ENCODE measurements at regions not wholly inside any gene's neighbourhood (a gene's known extent, or its start where the extent isn't known, plus 50 kb on each side); places are given as distances from the start of the nearest gene placed in this dataset.
"Not testable (repeated sequence)": the region's sequence is repeated elsewhere in the genome, so short reads cannot be mapped to it uniquely, and the experiment has no call there.

- peaks cover 9 to 26% of the 10 kb centered on the region in 2 donors for H3K27me3 Mint-ChIP-seq (ENCODE audit: low read depth in 2 of 2)
- intact Hi-C loops (cut with micrococcal nuclease), result no loop called here
- WGBS (ENCODE audit: insufficient coverage), result 100% methylated on average over 1 of the region's 3 CpGs
- H3K27ac Mint-ChIP-seq, result no peak overlapping the region
- DNase-seq, result no peak
- Histone ChIP-seq H3K27ac (ENCODE audit: low read length) (no peak overlapping the region), H3K4me3 (ENCODE audit: low read length) (no peak overlapping the region), H3K36me3 (ENCODE audit: control insufficient read depth, insufficient read depth, low read length) (no peaks in the 10 kb centered on the region), H3K27me3 (ENCODE audit: control insufficient read depth, insufficient read depth, low read length) (peaks cover 2% of the 10 kb centered on the region), H3K9me3 (ENCODE audit: control insufficient read depth, insufficient read depth, low read length) (no peaks in the 10 kb centered on the region), H3K4me1 (ENCODE audit: control insufficient read depth, insufficient read depth, low read length) (no peaks in the 10 kb centered on the region)
- no peak for ATAC-seq
- peaks cover 10% of the 10 kb centered on the region for H3K36me3 Mint-ChIP-seq
- H3K4me1 Mint-ChIP-seq, result no peaks in the 10 kb centered on the region
- peaks cover 0 to 2% of the 10 kb centered on the region in 2 donors for H3K9me3 Mint-ChIP-seq
- no peak for TF ChIP-seq CTCF (IDR thresholded peaks at IDR 0.05)
- no peak overlapping the region for H3K4me3 Mint-ChIP-seq
These were observed 57.8 kb upstream of the TPP2 start for GRCh38 chr13:102538938-102539337.

GRCh38 chr13:102536695-102537485 lies 59.9 kb upstream of the TPP2 start:
- Mint-ChIP-seq H3K9me3 (peaks cover 0 to 2% of the 10 kb centered on the region in 2 donors), H3K27me3 (ENCODE audit: low read depth in 2 of 2) (peaks cover 8 to 11% of the 10 kb centered on the region in 2 donors), H3K4me1 (no peaks in the 10 kb centered on the region), H3K36me3 (peaks cover 1% of the 10 kb centered on the region), H3K4me3 (no peak overlapping the region), H3K27ac (no peak overlapping the region)
- no peak overlapping the region for H3K4me3 ChIP-seq (ENCODE audit: low read length)
- intact Hi-C loops (cut with micrococcal nuclease), result no loop called here
- H3K27ac ChIP-seq (ENCODE audit: low read length), result no peak overlapping the region
- peaks cover 2% of the 10 kb centered on the region for H3K27me3 ChIP-seq (ENCODE audit: control insufficient read depth, insufficient read depth, low read length)
- no peaks in the 10 kb centered on the region for H3K9me3 ChIP-seq (ENCODE audit: control insufficient read depth, insufficient read depth, low read length)
- H3K36me3 ChIP-seq (ENCODE audit: control insufficient read depth, insufficient read depth, low read length), result no peaks in the 10 kb centered on the region
- 75% methylated on average over 7 of the region's 8 CpGs for WGBS (ENCODE audit: insufficient coverage)
- DNase-seq (no peak), ATAC-seq (no peak)
- no peak for TF ChIP-seq CTCF (IDR thresholded peaks at IDR 0.05)
- no peaks in the 10 kb centered on the region for H3K4me1 ChIP-seq (ENCODE audit: control insufficient read depth, insufficient read depth, low read length)

- Mint-ChIP-seq H3K4me3 (no peak overlapping the region), H3K36me3 (no peaks in the 10 kb centered on the region), H3K27ac (no peak overlapping the region), H3K4me1 (no peaks in the 10 kb centered on the region), H3K9me3 (peaks cover 0 to 2% of the 10 kb centered on the region in 2 donors), H3K27me3 (ENCODE audit: low read depth in 2 of 2) (peaks cover 7 to 8% of the 10 kb centered on the region in 2 donors)
- Histone ChIP-seq H3K27ac (ENCODE audit: low read length) (no peak overlapping the region), H3K4me1 (ENCODE audit: control insufficient read depth, insufficient read depth, low read length) (no peaks in the 10 kb centered on the region), H3K27me3 (ENCODE audit: control insufficient read depth, insufficient read depth, low read length) (peaks cover 2% of the 10 kb centered on the region), H3K4me3 (ENCODE audit: low read length) (no peak overlapping the region), H3K9me3 (ENCODE audit: control insufficient read depth, insufficient read depth, low read length) (no peaks in the 10 kb centered on the region), H3K36me3 (ENCODE audit: control insufficient read depth, insufficient read depth, low read length) (no peaks in the 10 kb centered on the region)
- intact Hi-C loops (cut with micrococcal nuclease), result no loop called here
- TF ChIP-seq CTCF (IDR thresholded peaks at IDR 0.05), result no peak
- whole genome bisulfite sequencing (ENCODE audit: insufficient coverage), result 77% methylated on average over 6 of the region's 6 CpGs
- no peak for DNase-seq
- ATAC-seq, result no peak
These were observed 60.6 kb upstream of the TPP2 start for GRCh38 chr13:102536196-102536595.

GRCh38 chr13:102530751-102531150 lies 66.0 kb upstream of the TPP2 start:
- Mint-ChIP-seq H3K4me1 (no peaks in the 10 kb centered on the region), H3K36me3 (no peaks in the 10 kb centered on the region), H3K27me3 (ENCODE audit: low read depth in 2 of 2) (peaks cover 0 to 9% of the 10 kb centered on the region in 2 donors), H3K27ac (no peak overlapping the region), H3K4me3 (no peak overlapping the region), H3K9me3 (no peaks in the 10 kb centered on the region)
- no peak for TF ChIP-seq CTCF (IDR thresholded peaks at IDR 0.05)
- no peak overlapping the region for H3K4me3 ChIP-seq (ENCODE audit: low read length)
- no peaks in the 10 kb centered on the region for H3K36me3 ChIP-seq (ENCODE audit: control insufficient read depth, insufficient read depth, low read length)
- no peak for ATAC-seq
- no peak overlapping the region for H3K27ac ChIP-seq (ENCODE audit: low read length)
- H3K9me3 ChIP-seq (ENCODE audit: control insufficient read depth, insufficient read depth, low read length), result no peaks in the 10 kb centered on the region
- no peaks in the 10 kb centered on the region for H3K27me3 ChIP-seq (ENCODE audit: control insufficient read depth, insufficient read depth, low read length)
- WGBS (ENCODE audit: insufficient coverage), result 91% methylated on average over 2 of the region's 2 CpGs
- intact Hi-C loops (cut with micrococcal nuclease), result no loop called here
- H3K4me1 ChIP-seq (ENCODE audit: control insufficient read depth, insufficient read depth, low read length), result no peaks in the 10 kb centered on the region
- DNase-seq, result no peak

- H3K27me3 ChIP-seq (ENCODE audit: control insufficient read depth, insufficient read depth, low read length); H3K4me1 ChIP-seq (ENCODE audit: control insufficient read depth, insufficient read depth, low read length); intact Hi-C loops (cut with micrococcal nuclease); H3K4me3 ChIP-seq (ENCODE audit: low read length); H3K27ac ChIP-seq (ENCODE audit: low read length); H3K4me1 Mint-ChIP-seq; ATAC-seq; DNase-seq; H3K36me3 ChIP-seq (ENCODE audit: control insufficient read depth, insufficient read depth, low read length); H3K27me3 Mint-ChIP-seq (ENCODE audit: low read depth in 2 of 2); H3K27ac Mint-ChIP-seq; H3K36me3 Mint-ChIP-seq; H3K4me3 Mint-ChIP-seq; H3K9me3 Mint-ChIP-seq; H3K9me3 ChIP-seq (ENCODE audit: control insufficient read depth, insufficient read depth, low read length): not testable (repeated sequence)
- 84% methylated on average over 8 of the region's 8 CpGs for WGBS (ENCODE audit: insufficient coverage)
These were observed 74.5 kb upstream of the TPP2 start for GRCh38 chr13:102522251-102522650.
